ENCODE measurements at regions not wholly inside any gene's neighbourhood (a gene's known extent, or its start where the extent isn't known, plus 50 kb on each side); places are given as distances from the start of the nearest gene placed in this dataset.

GRCh38 chr3:72017935-72018334, 233.0 kb upstream of the PROK2 start:
- no peaks in the 10 kb centered on the region for H3K36me3 ChIP-seq (ENCODE audit: control insufficient read depth, insufficient read depth, low read length)
- Mint-ChIP-seq H3K4me3 (no peak overlapping the region), H3K9me3 (no peaks in the 10 kb centered on the region), H3K27me3 (ENCODE audit: low read depth in 2 of 2) (peaks cover 0 to 2% of the 10 kb centered on the region in 2 donors), H3K27ac (no peak overlapping the region), H3K36me3 (no peaks in the 10 kb centered on the region), H3K4me1 (no peaks in the 10 kb centered on the region)
- intact Hi-C loops (cut with micrococcal nuclease) = no loop called here
- no peak for ATAC-seq
- no peak overlapping the region for H3K27ac ChIP-seq (ENCODE audit: low read length)
- TF ChIP-seq CTCF (IDR thresholded peaks at IDR 0.05) = no peak
- no peak for DNase-seq
- H3K9me3 ChIP-seq (ENCODE audit: control insufficient read depth, insufficient read depth, low read length) = no peaks in the 10 kb centered on the region
- H3K4me3 ChIP-seq (ENCODE audit: low read length) = no peak overlapping the region
- 58% methylated on average over 1 of the region's 1 CpG for WGBS (ENCODE audit: insufficient coverage)
- H3K4me1 ChIP-seq (ENCODE audit: control insufficient read depth, insufficient read depth, low read length) = no peaks in the 10 kb centered on the region
- H3K27me3 ChIP-seq (ENCODE audit: control insufficient read depth, insufficient read depth, low read length) = no peaks in the 10 kb centered on the region

GRCh38 chr3:72017311-72017710, 232.4 kb upstream of the PROK2 start:
- Mint-ChIP-seq H3K36me3 (no peaks in the 10 kb centered on the region), H3K4me3 (no peak overlapping the region), H3K9me3 (no peaks in the 10 kb centered on the region), H3K4me1 (no peaks in the 10 kb centered on the region), H3K27ac (no peak overlapping the region), H3K27me3 (ENCODE audit: low read depth in 2 of 2) (peaks cover 0 to 4% of the 10 kb centered on the region in 2 donors)
- TF ChIP-seq CTCF (IDR thresholded peaks at IDR 0.05) = no peak
- Histone ChIP-seq H3K4me3 (ENCODE audit: low read length) (no peak overlapping the region), H3K4me1 (ENCODE audit: control insufficient read depth, insufficient read depth, low read length) (no peaks in the 10 kb centered on the region), H3K36me3 (ENCODE audit: control insufficient read depth, insufficient read depth, low read length) (no peaks in the 10 kb centered on the region), H3K27me3 (ENCODE audit: control insufficient read depth, insufficient read depth, low read length) (no peaks in the 10 kb centered on the region), H3K9me3 (ENCODE audit: control insufficient read depth, insufficient read depth, low read length) (no peaks in the 10 kb centered on the region), H3K27ac (ENCODE audit: low read length) (no peak overlapping the region)
- DNase-seq = no peak
- WGBS (ENCODE audit: insufficient coverage) = no CpG with 5 or more reads among the region's 1 CpG
- intact Hi-C loops (cut with micrococcal nuclease) = no loop called here
- no peak for ATAC-seq

- intact Hi-C loops (cut with micrococcal nuclease) = no loop called here
- Histone ChIP-seq H3K27me3 (ENCODE audit: control insufficient read depth, insufficient read depth, low read length) (no peaks in the 10 kb centered on the region), H3K4me1 (ENCODE audit: control insufficient read depth, insufficient read depth, low read length) (no peaks in the 10 kb centered on the region), H3K36me3 (ENCODE audit: control insufficient read depth, insufficient read depth, low read length) (no peaks in the 10 kb centered on the region), H3K27ac (ENCODE audit: low read length) (no peak overlapping the region), H3K9me3 (ENCODE audit: control insufficient read depth, insufficient read depth, low read length) (no peaks in the 10 kb centered on the region), H3K4me3 (ENCODE audit: low read length) (no peak overlapping the region)
- no peak overlapping the region for H3K27ac Mint-ChIP-seq
- TF ChIP-seq CTCF (IDR thresholded peaks at IDR 0.05) = no peak
- H3K4me1 Mint-ChIP-seq = no peaks in the 10 kb centered on the region
- no peak overlapping the region for H3K4me3 Mint-ChIP-seq
- DNase-seq = no peak
- WGBS (ENCODE audit: insufficient coverage) = 86% methylated on average over 6 of the region's 6 CpGs
- no peak for ATAC-seq
- H3K36me3 Mint-ChIP-seq = no peaks in the 10 kb centered on the region
- no peaks in the 10 kb centered on the region for H3K9me3 Mint-ChIP-seq
- H3K27me3 Mint-ChIP-seq (ENCODE audit: low read depth in 2 of 2) = peaks cover 0 to 4% of the 10 kb centered on the region in 2 donors
Measured at GRCh38 chr3:72015463-72015862, 230.5 kb upstream of the PROK2 start.

- no peak overlapping the region for H3K4me3 ChIP-seq (ENCODE audit: low read length)
- WGBS (ENCODE audit: insufficient coverage) = 72% methylated on average over 5 of the region's 5 CpGs
- no peak for TF ChIP-seq CTCF (IDR thresholded peaks at IDR 0.05)
- no peak for DNase-seq
- no peaks in the 10 kb centered on the region for H3K4me1 ChIP-seq (ENCODE audit: control insufficient read depth, insufficient read depth, low read length)
- ATAC-seq = no peak
- H3K27ac Mint-ChIP-seq = no peak overlapping the region
- no peaks in the 10 kb centered on the region for H3K36me3 Mint-ChIP-seq
- no peak overlapping the region for H3K27ac ChIP-seq (ENCODE audit: low read length)
- no peaks in the 10 kb centered on the region for H3K9me3 ChIP-seq (ENCODE audit: control insufficient read depth, insufficient read depth, low read length)
- intact Hi-C loops (cut with micrococcal nuclease) = no loop called here
- H3K9me3 Mint-ChIP-seq = no peaks in the 10 kb centered on the region
- H3K27me3 ChIP-seq (ENCODE audit: control insufficient read depth, insufficient read depth, low read length) = no peaks in the 10 kb centered on the region
- H3K36me3 ChIP-seq (ENCODE audit: control insufficient read depth, insufficient read depth, low read length) = no peaks in the 10 kb centered on the region
- H3K4me1 Mint-ChIP-seq = no peaks in the 10 kb centered on the region
- H3K4me3 Mint-ChIP-seq = no peak overlapping the region
- peaks cover 7 to 8% of the 10 kb centered on the region in 2 donors for H3K27me3 Mint-ChIP-seq (ENCODE audit: low read depth in 2 of 2)
Measured at GRCh38 chr3:72013084-72013483, 228.1 kb upstream of the PROK2 start.
